Activated CD4-positive, CD25-positive, alpha-beta regulatory T cell treated with anti-CD3 and anti-CD28 coated beads, Interleukin-2, amount 50 U/mL, for 16 hours (primary cell): ENCODE measurements at regions not wholly inside any gene's neighbourhood (a gene's known extent, or its start where the extent isn't known, plus 50 kb on each side); places are given as distances from the start of the nearest gene placed in this dataset.

Source experiments
- DNase-seq: peaks from one replicate; pipeline ENCODE4 v3.0.0-alpha.2; 2020; ENCODE audit warnings: low read depth, low spot score

GRCh38 chr4:104964410-104965175 is 182.1 kb upstream of the TET2 start:
- no peak for DNase-seq

GRCh38 chr4:104966349-104967033 is 180.2 kb upstream of the TET2 start:
- no peak for DNase-seq

GRCh38 chr4:104967034-104967401 is 179.7 kb upstream of the TET2 start:
- DNase-seq = no peak

- no peak for DNase-seq
Measured at GRCh38 chr4:104969394-104970082, 177.1 kb upstream of the TET2 start.

- DNase-seq = no peak
Measured at GRCh38 chr4:104971462-104971861, 175.2 kb upstream of the TET2 start.

GRCh38 chr4:104973708-104974107 is 173.0 kb upstream of the TET2 start:
- no peak for DNase-seq

GRCh38 chr4:104975617-104976016 is 171.1 kb upstream of the TET2 start:
- DNase-seq = no peak

- no peak for DNase-seq
Measured at GRCh38 chr4:104976262-104976661, 170.4 kb upstream of the TET2 start.

- no peak for DNase-seq
Measured at GRCh38 chr4:104979083-104979760, 167.5 kb upstream of the TET2 start.

- no peak for DNase-seq
Measured at GRCh38 chr4:104983615-104984179, 163.0 kb upstream of the TET2 start.

- DNase-seq = no peak
Measured at GRCh38 chr4:104986306-104986705, 160.4 kb upstream of the TET2 start.

GRCh38 chr4:104989371-104989770 is 157.3 kb upstream of the TET2 start:
- DNase-seq = no peak

GRCh38 chr4:105002278-105002677 is 144.4 kb upstream of the TET2 start:
- DNase-seq = no peak

- DNase-seq = no peak
Measured at GRCh38 chr4:105014234-105014633, 132.4 kb upstream of the TET2 start.

GRCh38 chr4:105014635-105015034 is 132.0 kb upstream of the TET2 start:
- DNase-seq = no peak

- DNase-seq = no peak
Measured at GRCh38 chr4:105015750-105016149, 130.9 kb upstream of the TET2 start.

GRCh38 chr4:105022811-105023667 is 123.6 kb upstream of the TET2 start:
- no peak for DNase-seq

- no peak for DNase-seq
Measured at GRCh38 chr4:105023668-105024055, 123.0 kb upstream of the TET2 start.

GRCh38 chr4:105025263-105026017 is 121.2 kb upstream of the TET2 start:
- DNase-seq = no peak

GRCh38 chr4:105036991-105037390 is 109.7 kb upstream of the TET2 start:
- DNase-seq = no peak
